ENCODE measurements at regions not wholly inside any gene's neighbourhood (a gene's known extent, or its start where the extent isn't known, plus 50 kb on each side); places are given as distances from the start of the nearest gene placed in this dataset.

- TF ChIP-seq PRDM10 (tag by site-specific recombination; IDR thresholded peaks at IDR 0.05) (no peak), ZNF571 (tag by site-specific recombination; IDR thresholded peaks at IDR 0.05) (no peak), ZNF585B (tag by site-specific recombination; IDR thresholded peaks at IDR 0.05) (no peak), REST (tag by site-specific recombination; IDR thresholded peaks at IDR 0.05) (no peak), PRDM1 (tag by site-specific recombination; IDR thresholded peaks at IDR 0.05) (no peak), AEBP2 (tag by site-specific recombination; IDR thresholded peaks at IDR 0.05; ENCODE audit: borderline replicate concordance) (no peak), ZNF530 (tag by site-specific recombination; IDR thresholded peaks at IDR 0.05; ENCODE audit: low read depth) (no peak), ZNF362 (tag by site-specific recombination; IDR thresholded peaks at IDR 0.05) (no peak)
Observed at GRCh38 chr9:89679016-89679415, 74.2 kb downstream of the GADD45G start (continued).

- H3K27ac ChIP-seq (ENCODE audit: extremely low read depth, low read depth, low read length) = no peak overlapping the region
- TF ChIP-seq ZNF830 (tag by site-specific recombination; IDR thresholded peaks at IDR 0.05; ENCODE audit: low read depth) (no peak), ZNF157 (tag by site-specific recombination; IDR thresholded peaks at IDR 0.05) (peak; percentile 89), ZNF768 (tag by site-specific recombination; IDR thresholded peaks at IDR 0.05) (no peak)
- no peaks in the 10 kb centered on the region for H3K36me3 ChIP-seq (ENCODE audit: control insufficient read depth in 2 of 2, insufficient read depth in 1 of 2, low read length in 2 of 2)
- ChIA-PET POLR2A (no interaction called here), CTCF (interaction anchor here (0.5 to 0.9 kb wide), 2 partner anchors 368 to 463 kb away, joined by 3 read pairs; no protein-coding TSS in a partner anchor)
- H3K9me3 ChIP-seq (ENCODE audit: control insufficient read depth, insufficient read depth, low read depth, low read length) = no peaks in the 10 kb centered on the region
- no peaks in the 10 kb centered on the region for H3K4me1 ChIP-seq (ENCODE audit: control insufficient read depth, insufficient read depth, low read length)
- H3K4me3 ChIP-seq (ENCODE audit: low read depth, low read length) = no peak overlapping the region
Observed at GRCh38 chr9:89679581-89679980, 74.8 kb downstream of the GADD45G start.

GRCh38 chr9:89680547-89681467 is 76.0 kb downstream of the GADD45G start:
- Histone ChIP-seq H3K9me3 (ENCODE audit: control insufficient read depth, insufficient read depth, low read depth, low read length) (no peaks in the 10 kb centered on the region), H3K36me3 (ENCODE audit: control insufficient read depth in 2 of 2, insufficient read depth in 1 of 2, low read length in 2 of 2) (no peaks in the 10 kb centered on the region), H3K4me1 (ENCODE audit: control insufficient read depth, insufficient read depth, low read length) (no peaks in the 10 kb centered on the region), H3K4me3 (ENCODE audit: low read depth, low read length) (no peak overlapping the region), H3K27ac (ENCODE audit: extremely low read depth, low read depth, low read length) (no peak overlapping the region)
- CTCF ChIA-PET = no interaction called here
- POLR2A ChIA-PET = no interaction called here
- TF ChIP-seq PRDM10 (tag by site-specific recombination; IDR thresholded peaks at IDR 0.05) (no peak), ZNF133 (tag by site-specific recombination; IDR thresholded peaks at IDR 0.05) (no peak), WT1 (tag by site-specific recombination; IDR thresholded peaks at IDR 0.05) (no peak), ZNF654 (tag by site-specific recombination; IDR thresholded peaks at IDR 0.05; ENCODE audit: low read depth) (no peak), PBX3 (CRISPR knock-in tag; IDR thresholded peaks at IDR 0.05) (no peak), ZNF112 (tag by site-specific recombination; IDR thresholded peaks at IDR 0.05) (no peak)
